GM18505 (cell line): ENCODE measurements at regions not wholly inside any gene's neighbourhood (a gene's known extent, or its start where the extent isn't known, plus 50 kb on each side); places are given as distances from the start of the nearest gene placed in this dataset.
"Not testable (repeated sequence)": the region's sequence is repeated elsewhere in the genome, so short reads cannot be mapped to it uniquely, and the experiment has no call there.

Experiments
- ATAC-seq: cut with Tn5 transposase; IDR thresholded peaks from one replicate; pipeline ENCODE4 v1.9.1; 2021; ENCODE audit not compliant: unreplicated experiment
- POLR2A ChIP-seq: IDR thresholded peaks from 4 replicates; pipeline ENCODE4 v1.6.1; 2011; ENCODE audit warnings: borderline replicate concordance; ENCODE audit not compliant: insufficient read depth, insufficient read length; ENCODE audit errors: extremely low read depth

DNA sequence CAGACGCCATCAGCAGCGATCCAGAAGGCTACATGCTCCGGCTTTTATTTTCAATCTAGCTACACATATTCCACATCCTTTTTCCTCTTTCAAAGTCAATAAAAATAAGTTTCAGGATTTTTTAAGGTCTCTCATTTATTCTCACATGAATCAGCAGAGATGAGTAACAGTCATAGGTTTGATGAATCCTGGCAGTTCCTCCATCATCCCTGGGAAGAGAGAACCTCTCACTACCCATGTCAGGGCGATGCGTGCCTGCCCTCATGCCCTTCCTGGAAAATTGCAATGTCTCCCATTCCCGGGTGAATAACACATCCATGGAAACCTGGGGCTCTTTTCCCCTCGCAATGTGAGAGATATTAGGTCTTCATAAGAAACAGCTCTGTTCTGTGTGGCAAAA is 301.1 kb upstream of the SMIM21 start:
- no peak for TF ChIP-seq POLR2A
- ATAC-seq = no peak

DNA sequence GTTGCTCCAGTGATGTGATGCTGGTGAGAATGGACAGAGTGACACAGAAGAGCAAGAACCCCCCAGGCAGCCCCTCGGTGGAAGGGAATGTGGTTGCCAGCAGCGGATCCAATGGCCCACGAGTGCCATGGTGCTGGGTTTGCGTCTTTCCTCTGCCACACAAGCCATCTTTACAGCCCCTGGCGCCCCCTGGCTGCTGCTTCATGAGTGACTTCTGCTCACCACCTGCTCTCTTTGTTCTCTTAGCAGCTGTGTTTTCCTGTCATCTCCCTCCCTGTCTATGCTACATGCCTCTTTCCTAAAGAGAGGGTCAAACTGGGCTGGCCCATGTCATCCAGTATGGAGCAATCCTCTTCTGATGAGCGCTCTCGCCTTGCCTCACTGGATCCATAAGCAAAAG is 300.0 kb upstream of the SMIM21 start:
- no peak for ATAC-seq
- no peak for TF ChIP-seq POLR2A

DNA sequence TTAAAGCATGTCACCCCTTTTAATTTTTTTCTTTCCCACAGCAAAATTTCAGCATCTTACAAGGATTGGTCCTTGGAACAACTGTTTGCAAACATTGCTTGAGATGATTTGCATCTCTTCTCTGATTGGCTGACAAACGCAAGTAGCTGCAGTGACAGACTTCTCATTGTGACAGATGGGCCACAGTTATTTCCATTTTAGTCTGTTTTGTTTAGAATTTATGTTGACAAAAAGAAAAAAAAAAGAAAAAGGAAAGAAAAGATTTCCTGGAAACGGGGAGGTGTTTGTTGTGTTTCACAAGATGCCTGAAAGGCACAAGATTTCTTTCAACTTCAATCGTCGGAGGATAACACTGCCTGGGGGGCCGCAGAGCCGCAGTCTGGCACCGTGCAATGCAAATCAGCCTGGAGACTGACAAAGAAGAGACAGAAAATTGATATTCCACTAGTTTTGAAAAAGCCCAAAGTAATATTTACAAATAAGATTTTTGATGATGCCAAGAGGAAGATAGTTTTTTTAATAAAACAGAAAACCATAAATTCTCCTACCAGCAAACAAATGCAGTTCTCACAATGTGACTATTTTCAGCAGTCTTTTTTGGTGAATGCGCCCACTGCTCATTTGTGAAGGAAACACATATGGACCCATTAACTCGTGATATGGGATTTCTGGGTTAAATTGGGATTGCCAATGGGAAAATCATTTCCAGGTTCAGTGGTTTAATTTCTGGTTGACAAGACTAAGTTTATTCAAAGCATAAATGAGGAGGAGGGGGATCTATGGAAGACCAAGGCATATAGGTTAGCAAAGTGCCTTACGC is 296.2 kb upstream of the SMIM21 start:
- ATAC-seq = no peak
- no peak for TF ChIP-seq POLR2A

DNA sequence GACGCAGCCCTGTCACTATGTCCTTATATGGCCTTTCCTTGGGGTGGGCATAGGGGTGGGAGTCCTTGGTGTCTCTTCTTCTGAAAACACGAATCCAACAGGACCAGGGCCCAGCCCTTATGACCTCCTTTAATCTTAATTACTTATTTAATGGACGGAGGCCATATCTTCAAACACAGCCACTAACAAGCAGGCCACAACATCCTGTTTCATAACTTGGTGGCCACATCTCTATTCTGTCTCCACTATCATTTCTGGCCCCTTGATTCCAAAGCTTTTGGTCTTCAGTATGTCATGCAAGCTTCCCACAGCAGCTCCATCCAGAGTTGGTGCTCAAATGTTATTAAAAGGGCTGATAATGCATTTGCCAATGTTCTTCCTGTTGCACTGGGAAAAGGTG is 287.3 kb upstream of the SMIM21 start:
- TF ChIP-seq POLR2A = no peak
- no peak for ATAC-seq

DNA sequence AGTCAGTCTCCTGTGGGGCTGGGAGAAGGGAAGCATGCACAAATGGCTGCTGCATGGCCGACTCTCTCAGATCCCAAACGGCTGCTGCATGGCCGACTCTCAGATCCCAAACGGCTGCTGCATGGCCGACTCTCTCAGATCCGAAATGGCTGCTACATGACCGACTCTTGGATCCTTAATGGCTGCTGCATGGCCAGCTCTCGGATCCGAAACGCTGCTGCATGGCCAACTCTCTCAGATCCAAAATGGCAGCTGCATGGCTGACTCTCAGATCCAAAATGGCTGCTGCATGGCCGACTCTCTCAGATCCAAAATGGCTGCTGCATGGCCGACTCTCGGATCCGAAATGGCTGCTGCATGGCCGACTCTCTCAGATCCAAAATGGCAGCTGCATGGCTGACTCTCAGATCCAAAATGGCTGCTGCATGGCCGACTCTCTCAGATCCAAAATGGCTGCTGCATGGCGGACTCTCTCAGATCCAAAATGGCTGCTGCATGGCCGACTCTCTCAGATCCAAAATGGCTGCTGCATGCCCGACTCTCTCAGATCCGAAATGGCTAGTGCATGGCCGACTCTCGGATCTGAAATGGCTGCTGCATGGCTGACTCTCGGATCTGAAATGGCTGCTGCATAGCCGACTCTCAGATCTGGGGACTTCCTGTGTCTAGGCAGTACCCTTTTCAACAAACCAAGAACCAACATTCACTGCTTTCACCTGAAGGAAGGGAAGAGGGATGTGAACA is 284.8 kb upstream of the SMIM21 start:
- ATAC-seq = not testable (repeated sequence)

DNA sequence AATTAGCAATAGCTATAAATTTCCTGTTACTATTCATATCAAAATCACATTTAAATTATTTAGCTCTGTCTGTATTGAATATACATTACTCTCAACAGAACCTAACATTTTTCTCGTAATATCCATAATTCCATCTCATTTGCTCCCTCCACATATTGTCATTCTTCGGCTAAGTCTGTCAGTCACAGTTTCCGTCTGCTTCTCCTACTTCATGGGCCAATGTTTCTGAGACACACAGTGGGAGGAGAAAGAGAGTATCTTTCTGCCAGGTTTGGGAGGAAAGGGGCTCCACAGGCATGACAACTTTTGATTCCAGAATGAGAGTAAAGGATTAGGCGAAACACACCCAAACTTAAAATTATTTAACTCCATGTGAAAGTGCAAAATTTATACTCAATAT is 273.1 kb upstream of the SMIM21 start:
- no peak for TF ChIP-seq POLR2A
- ATAC-seq = no peak

DNA sequence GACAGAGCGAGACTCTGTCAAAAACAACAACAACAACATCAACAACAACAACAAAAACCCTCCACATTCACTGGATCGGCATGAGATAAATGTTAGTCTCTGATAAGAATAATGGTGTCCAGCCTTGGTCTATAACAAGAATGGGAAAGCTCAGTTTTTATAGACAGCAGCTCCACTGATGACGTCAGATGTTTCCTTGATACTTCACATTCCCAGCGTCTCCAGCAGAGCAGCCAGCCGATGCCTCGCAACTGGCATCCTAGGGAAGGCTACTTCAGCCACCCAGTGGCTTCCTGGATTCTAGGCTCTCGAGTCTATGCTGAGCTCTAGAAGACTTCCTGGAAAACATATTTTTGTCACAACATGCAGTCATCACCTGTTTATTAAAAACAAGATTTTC is 271.4 kb upstream of the SMIM21 start:
- ATAC-seq = no peak
- no peak for TF ChIP-seq POLR2A

DNA sequence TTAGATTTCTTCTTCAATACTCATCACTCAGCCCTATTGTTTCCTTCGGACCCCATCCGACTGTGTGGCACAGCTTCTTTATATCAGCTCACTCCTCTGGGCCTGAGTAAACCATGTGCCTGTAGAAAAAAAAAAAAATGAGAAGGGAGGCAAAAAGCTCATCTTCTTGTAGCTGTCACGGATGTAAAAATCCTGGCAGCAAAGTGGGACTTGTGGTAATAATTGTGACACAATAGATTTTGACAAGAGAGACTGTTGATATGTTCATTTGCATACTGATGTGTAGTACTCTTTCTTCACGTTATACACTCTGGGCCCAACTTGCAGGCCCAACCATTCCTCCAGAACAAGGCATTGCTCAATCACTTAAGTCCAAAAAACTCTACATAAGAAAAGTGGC is 270.0 kb upstream of the SMIM21 start:
- ATAC-seq = no peak
- TF ChIP-seq POLR2A = no peak

DNA sequence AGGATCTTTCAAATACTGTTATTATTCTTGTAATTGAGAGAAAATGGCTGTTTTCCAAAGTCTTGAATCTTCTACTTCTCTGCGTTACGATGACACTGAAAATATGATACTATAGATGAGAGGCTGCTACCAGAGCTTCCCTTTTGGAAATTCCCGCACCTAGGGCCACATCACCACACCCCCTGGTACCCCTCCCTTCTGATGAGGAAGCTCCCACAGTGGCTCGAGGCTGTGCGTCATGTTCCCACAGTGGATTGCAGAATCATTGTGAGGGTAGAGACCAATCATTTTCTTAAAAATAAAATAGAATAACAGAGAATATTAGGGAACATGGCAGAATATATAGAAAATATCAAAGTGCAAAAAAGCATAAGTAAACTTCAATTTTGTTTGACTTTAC is 268.9 kb upstream of the SMIM21 start:
- no peak for TF ChIP-seq POLR2A

DNA sequence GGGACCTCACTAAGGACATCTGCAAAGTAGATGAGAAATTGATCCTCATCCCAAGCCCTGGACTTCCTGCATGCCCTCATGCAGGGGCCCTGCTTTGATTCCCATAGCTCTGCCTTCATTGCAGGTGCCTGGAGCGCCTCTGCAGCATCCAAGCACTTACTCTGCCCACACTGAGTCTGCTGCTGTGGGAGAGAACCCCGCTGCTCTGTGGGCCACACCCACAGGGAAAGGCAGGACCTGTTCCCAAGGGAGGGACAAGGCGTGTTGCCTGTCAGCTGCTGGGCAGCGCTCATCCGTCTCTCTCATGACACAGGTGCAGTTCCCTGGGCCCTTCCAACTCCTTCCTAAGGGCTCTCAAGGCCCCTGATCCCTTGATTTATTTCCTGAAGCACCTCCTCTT is 266.8 kb upstream of the SMIM21 start:
- TF ChIP-seq POLR2A = no peak
- no peak for ATAC-seq

More for the DNA sequence above, 268.9 kb upstream of the SMIM21 start:
- no peak for ATAC-seq

DNA sequence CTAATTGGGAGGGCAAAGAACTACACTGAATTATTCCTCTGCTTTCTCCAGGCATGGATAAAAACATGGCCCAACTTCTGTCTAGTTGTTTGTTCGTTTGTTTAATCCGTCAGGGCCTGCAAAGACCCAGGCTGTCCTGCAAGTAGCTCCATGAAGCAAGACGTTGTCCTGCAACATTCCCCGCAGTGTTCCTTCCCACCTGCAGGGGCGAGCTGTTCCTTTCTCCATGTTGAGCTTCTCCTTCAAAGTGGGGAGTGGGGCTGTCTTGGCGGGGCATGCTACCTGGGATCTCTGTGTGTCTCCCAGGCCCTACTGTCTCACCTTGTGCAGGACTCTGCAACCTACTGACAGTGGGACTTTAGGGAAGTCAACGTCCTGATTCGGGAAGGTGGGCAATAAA is 264.0 kb upstream of the SMIM21 start:
- no peak for ATAC-seq

DNA sequence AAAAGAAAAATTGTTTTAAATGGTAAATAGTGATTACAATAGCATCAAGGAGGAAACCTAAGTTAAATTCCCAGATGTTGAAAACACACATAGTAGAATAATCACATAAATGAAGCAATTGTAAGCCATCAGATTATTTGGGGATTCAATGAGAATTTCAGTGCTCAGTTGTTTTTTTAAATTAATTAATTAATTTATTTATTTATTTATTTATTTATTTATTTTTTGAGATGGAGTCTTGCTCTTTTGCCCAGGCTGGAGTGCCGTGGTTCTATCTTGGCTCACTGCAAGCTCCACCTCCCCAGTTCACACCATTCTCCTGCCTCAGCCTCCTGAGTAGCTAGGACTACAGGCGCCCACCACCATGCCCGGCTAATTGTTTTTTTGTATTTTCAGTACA is 262.8 kb upstream of the SMIM21 start:
- not testable (repeated sequence) for ATAC-seq

More for the DNA sequence above, 264.0 kb upstream of the SMIM21 start:
- TF ChIP-seq POLR2A = no peak

DNA sequence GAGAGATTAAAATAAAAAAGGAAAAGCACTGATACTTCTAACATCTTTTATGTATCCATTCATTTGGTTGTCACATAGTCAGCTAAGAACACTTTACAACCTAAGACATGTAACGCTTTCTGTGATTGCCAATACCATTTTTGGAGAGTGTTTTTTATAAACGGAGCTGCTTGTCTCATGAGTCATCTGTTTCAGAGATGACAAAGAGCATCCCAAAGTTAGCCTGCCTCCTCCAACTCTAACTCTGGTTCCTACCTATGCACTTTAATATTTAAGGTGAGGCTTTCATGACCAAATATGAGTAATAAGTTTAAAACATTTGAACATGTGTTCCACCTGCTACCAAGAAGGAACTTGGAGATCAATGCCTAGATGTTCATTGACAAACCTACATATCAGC is 260.1 kb upstream of the SMIM21 start:
- no peak for ATAC-seq
- TF ChIP-seq POLR2A = no peak

DNA sequence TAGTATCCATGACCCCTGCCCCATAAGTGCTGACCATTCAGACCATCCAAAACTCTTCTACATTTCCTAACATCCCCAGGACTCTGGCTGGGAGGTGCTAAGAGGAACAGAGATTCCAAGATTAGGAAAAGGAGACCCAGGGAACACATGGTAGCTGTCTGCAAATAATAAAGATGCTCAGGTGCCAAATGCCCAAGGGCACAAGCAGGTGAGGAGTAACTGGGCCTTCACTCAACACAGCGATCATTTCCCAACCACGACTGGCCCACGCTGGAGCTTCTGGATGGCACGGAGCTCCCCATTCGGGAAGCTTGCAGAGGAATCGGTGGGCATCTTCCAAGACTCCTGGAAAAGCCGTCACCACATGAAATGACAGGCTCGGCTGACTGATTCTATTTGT is 255.9 kb upstream of the SMIM21 start:
- no peak for TF ChIP-seq POLR2A
- ATAC-seq = no peak

DNA sequence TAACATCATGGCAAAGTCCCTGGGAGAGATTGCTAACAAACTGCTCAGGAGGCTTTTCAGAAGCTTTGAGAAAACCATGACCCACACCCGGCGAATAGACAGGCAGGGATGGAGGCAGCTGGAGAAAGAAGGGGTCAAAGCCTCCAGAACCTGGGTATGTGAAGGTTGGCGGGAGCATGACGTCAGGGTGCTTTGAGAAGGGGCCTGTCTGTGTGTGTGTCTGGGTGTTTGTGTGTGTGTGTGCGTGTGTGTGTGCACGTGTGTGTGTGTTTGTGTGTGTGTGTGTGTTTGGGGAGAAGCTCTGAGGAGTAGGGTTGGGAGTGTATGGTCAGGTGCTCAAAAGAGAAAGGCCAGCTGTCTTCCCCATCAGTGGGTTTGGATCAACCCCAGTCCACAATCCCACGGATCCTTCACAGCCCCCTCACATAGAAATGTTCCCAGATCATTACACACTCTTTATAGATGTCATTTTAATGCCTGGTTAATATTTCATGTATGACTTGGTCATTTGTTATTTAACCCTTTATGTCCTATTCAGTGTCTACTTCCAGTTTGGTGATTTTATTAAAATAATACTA is 254.1 kb upstream of the SMIM21 start:
- no peak for ATAC-seq
- no peak for TF ChIP-seq POLR2A

DNA sequence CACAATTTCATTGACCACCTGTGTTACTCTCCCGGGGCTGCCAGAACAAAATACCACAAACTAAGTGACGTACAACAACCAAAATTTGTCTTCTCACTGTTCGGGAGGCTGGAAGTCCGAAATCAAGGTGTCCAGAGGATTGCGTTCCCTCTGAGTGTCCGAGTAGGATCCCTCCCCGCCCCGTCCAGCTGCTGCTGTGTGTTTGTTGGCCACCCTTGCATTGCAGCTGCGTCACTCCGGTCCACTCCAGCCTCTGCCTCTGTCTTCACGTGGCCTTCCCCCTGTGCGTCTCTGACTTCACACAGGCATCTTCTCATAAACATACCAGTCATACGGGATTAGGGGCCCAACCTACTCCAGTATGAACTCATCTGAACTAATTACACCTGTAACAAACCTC is 251.8 kb upstream of the SMIM21 start:
- no peak for ATAC-seq

More for the DNA sequence above, 251.8 kb upstream of the SMIM21 start:
- TF ChIP-seq POLR2A = no peak
